ENCODE measurements at regions not wholly inside any gene's neighbourhood (a gene's known extent, or its start where the extent isn't known, plus 50 kb on each side); places are given as distances from the start of the nearest gene placed in this dataset.

- DNase-seq (ENCODE audit: low read depth in 2 of 2) = no peak
Observed at GRCh38 chr6:19976411-19977129, 139.4 kb downstream of the ID4 start.

- DNase-seq (ENCODE audit: low read depth in 2 of 2) = no peak
Observed at GRCh38 chr6:19979059-19979458, 141.9 kb downstream of the ID4 start.

GRCh38 chr6:19979986-19980385 is 142.8 kb downstream of the ID4 start:
- no peak for DNase-seq (ENCODE audit: low read depth in 2 of 2)

GRCh38 chr6:19983374-19983773 is 146.2 kb downstream of the ID4 start:
- DNase-seq (ENCODE audit: low read depth in 2 of 2) = no peak

GRCh38 chr6:19986691-19987438 is 149.7 kb downstream of the ID4 start:
- no peak for DNase-seq (ENCODE audit: low read depth in 2 of 2)

- no peak for DNase-seq (ENCODE audit: low read depth in 2 of 2)
Observed at GRCh38 chr6:19988555-19988954, 151.4 kb downstream of the ID4 start.

GRCh38 chr6:19991176-19991575 is 154.0 kb downstream of the ID4 start:
- DNase-seq (ENCODE audit: low read depth in 2 of 2) = no peak

GRCh38 chr6:19994909-19995308 is 157.7 kb downstream of the ID4 start:
- no peak for DNase-seq (ENCODE audit: low read depth in 2 of 2)

- no peak for DNase-seq (ENCODE audit: low read depth in 2 of 2)
Observed at GRCh38 chr6:19995575-19996257, 158.5 kb downstream of the ID4 start.

- no peak for DNase-seq (ENCODE audit: low read depth in 2 of 2)
Observed at GRCh38 chr6:19997104-19997503, 159.9 kb downstream of the ID4 start.

GRCh38 chr6:19998541-19998940 is 161.4 kb downstream of the ID4 start:
- DNase-seq (ENCODE audit: low read depth in 2 of 2) = no peak

GRCh38 chr6:19999319-20000191 is 162.4 kb downstream of the ID4 start:
- no peak for DNase-seq (ENCODE audit: low read depth in 2 of 2)

- DNase-seq (ENCODE audit: low read depth in 2 of 2) = no peak
Observed at GRCh38 chr6:20001286-20001685, 164.1 kb downstream of the ID4 start.

- DNase-seq (ENCODE audit: low read depth in 2 of 2) = no peak
Observed at GRCh38 chr6:20006037-20006436, 168.9 kb downstream of the ID4 start.

GRCh38 chr6:20008131-20008530 is 171.0 kb downstream of the ID4 start:
- DNase-seq (ENCODE audit: low read depth in 2 of 2) = no peak

GRCh38 chr6:20013066-20013861 is 176.1 kb downstream of the ID4 start:
- DNase-seq (ENCODE audit: low read depth in 2 of 2) = no peak

- DNase-seq (ENCODE audit: low read depth in 2 of 2) = no peak
Observed at GRCh38 chr6:20014508-20014907, 177.3 kb downstream of the ID4 start.

- no peak for DNase-seq (ENCODE audit: low read depth in 2 of 2)
Observed at GRCh38 chr6:20020526-20020925, 183.4 kb downstream of the ID4 start.

- DNase-seq (ENCODE audit: low read depth in 2 of 2) = no peak
Observed at GRCh38 chr6:20021795-20022194, 184.6 kb downstream of the ID4 start.

- peak in 1 of 2 donors; percentile 8 for DNase-seq (ENCODE audit: low read depth in 2 of 2)
Observed at GRCh38 chr6:20023549-20024315, 186.6 kb downstream of the ID4 start.
